PC-9 (cell line): ENCODE measurements at regions not wholly inside any gene's neighbourhood (a gene's known extent, or its start where the extent isn't known, plus 50 kb on each side); places are given as distances from the start of the nearest gene placed in this dataset.

Experiments used
- EZH2 ChIP-seq: fragments of 200-600 bp; sonication (generic); IDR thresholded peaks from 2 replicates; pipeline ENCODE4 v1.8.0; 2017; ENCODE audit warnings: antibody characterized with exemption, low read depth
- TF ChIP-seq, protein P1 (sequence below): fragments of 200-600 bp; sonication (generic); conservative IDR thresholded peaks from 2 replicates; pipeline ENCODE4 v1.6.1; 2017; ENCODE audit warnings: mixed run types, antibody characterized with exemption, mild to moderate bottlenecking, moderate library complexity

DNA sequence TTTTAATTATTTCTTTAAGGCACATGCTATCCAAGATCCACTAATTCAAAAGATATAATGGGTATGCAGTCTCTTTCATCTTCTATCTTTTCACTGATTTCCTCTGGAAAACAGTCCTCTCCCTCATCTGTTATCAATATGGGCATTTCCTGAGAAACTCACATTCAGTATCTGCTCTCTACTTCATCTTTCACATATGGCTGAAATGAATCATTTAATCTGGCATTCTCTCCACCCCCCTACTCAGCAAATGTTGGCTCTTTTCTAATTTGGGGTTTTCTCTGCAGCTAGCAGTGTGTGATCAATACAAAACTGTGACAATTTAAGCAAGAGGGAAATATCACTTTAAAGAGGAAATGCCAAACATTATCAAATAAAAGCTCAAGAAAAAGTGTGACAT, 157.1 kb upstream of the TMTC1 start:
- TF ChIP-seq, protein P1, sequence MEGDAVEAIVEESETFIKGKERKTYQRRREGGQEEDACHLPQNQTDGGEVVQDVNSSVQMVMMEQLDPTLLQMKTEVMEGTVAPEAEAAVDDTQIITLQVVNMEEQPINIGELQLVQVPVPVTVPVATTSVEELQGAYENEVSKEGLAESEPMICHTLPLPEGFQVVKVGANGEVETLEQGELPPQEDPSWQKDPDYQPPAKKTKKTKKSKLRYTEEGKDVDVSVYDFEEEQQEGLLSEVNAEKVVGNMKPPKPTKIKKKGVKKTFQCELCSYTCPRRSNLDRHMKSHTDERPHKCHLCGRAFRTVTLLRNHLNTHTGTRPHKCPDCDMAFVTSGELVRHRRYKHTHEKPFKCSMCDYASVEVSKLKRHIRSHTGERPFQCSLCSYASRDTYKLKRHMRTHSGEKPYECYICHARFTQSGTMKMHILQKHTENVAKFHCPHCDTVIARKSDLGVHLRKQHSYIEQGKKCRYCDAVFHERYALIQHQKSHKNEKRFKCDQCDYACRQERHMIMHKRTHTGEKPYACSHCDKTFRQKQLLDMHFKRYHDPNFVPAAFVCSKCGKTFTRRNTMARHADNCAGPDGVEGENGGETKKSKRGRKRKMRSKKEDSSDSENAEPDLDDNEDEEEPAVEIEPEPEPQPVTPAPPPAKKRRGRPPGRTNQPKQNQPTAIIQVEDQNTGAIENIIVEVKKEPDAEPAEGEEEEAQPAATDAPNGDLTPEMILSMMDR: no peak
- TF ChIP-seq EZH2: no peak
